NCI-H510A (cell line): ENCODE measurements at regions not wholly inside any gene's neighbourhood (a gene's known extent, or its start where the extent isn't known, plus 50 kb on each side); places are given as distances from the start of the nearest gene placed in this dataset.

Experiments used
- DNase-seq: peaks from one replicate; lab custom pipeline; 2025; lab: John Stamatoyannopoulos, UW

- DNase-seq, result no peak
Measured at GRCh38 chr12:30437616-30438015, 258.1 kb downstream of the IPO8 start.

- DNase-seq, result no peak
Measured at GRCh38 chr12:30437044-30437443, 258.6 kb downstream of the IPO8 start.

GRCh38 chr12:30428098-30428497 lies 267.6 kb downstream of the IPO8 start:
- no peak for DNase-seq

- DNase-seq, result no peak
Measured at GRCh38 chr12:30427555-30427954, 268.1 kb downstream of the IPO8 start.

GRCh38 chr12:30425445-30425844 lies 270.2 kb downstream of the IPO8 start:
- no peak for DNase-seq

GRCh38 chr12:30423330-30423729 lies 272.3 kb downstream of the IPO8 start:
- DNase-seq, result no peak

GRCh38 chr12:30422844-30423243 lies 272.8 kb downstream of the IPO8 start:
- no peak for DNase-seq

GRCh38 chr12:30420561-30420960 lies 275.1 kb downstream of the IPO8 start:
- DNase-seq, result no peak

GRCh38 chr12:30417697-30418231 lies 277.9 kb downstream of the IPO8 start:
- no peak for DNase-seq

GRCh38 chr12:30416631-30417030 lies 279.0 kb downstream of the IPO8 start:
- no peak for DNase-seq

GRCh38 chr12:30415777-30416176 lies 279.9 kb downstream of the IPO8 start:
- DNase-seq, result no peak

GRCh38 chr12:30414507-30414906 lies 281.2 kb downstream of the IPO8 start:
- DNase-seq, result no peak

- DNase-seq, result no peak
Measured at GRCh38 chr12:30400349-30400748, 295.3 kb downstream of the IPO8 start.

GRCh38 chr12:30399859-30400258 lies 295.8 kb downstream of the IPO8 start:
- no peak for DNase-seq

GRCh38 chr12:30396576-30396975 lies 299.1 kb downstream of the IPO8 start:
- no peak for DNase-seq

GRCh38 chr12:30395190-30395589 lies 300.5 kb downstream of the IPO8 start:
- DNase-seq, result no peak

GRCh38 chr12:30391766-30392366 lies 303.8 kb downstream of the IPO8 start:
- DNase-seq, result no peak

GRCh38 chr12:30385706-30386105 lies 310.0 kb downstream of the IPO8 start:
- no peak for DNase-seq

GRCh38 chr12:30384976-30385375 lies 310.7 kb downstream of the IPO8 start:
- no peak for DNase-seq

- DNase-seq, result no peak
Measured at GRCh38 chr12:30378307-30378706, 317.4 kb downstream of the IPO8 start.

GRCh38 chr12:30364822-30365221 lies 330.8 kb downstream of the IPO8 start:
- no peak for DNase-seq

GRCh38 chr12:30361145-30361544 lies 334.5 kb downstream of the IPO8 start:
- DNase-seq, result no peak

GRCh38 chr12:30358671-30359070 lies 337.0 kb downstream of the IPO8 start:
- no peak for DNase-seq

GRCh38 chr12:30357766-30358490 lies 337.7 kb downstream of the IPO8 start:
- no peak for DNase-seq
